ENCODE measurements at regions not wholly inside any gene's neighbourhood (a gene's known extent, or its start where the extent isn't known, plus 50 kb on each side); places are given as distances from the start of the nearest gene placed in this dataset.

GRCh38 chr13:73966331-73966730, 167.9 kb downstream of the KLF12 start:
- TF ChIP-seq CTCF (IDR thresholded peaks at IDR 0.05) = no peak
- H3K9me3 ChIP-seq = no peaks in the 10 kb centered on the region
- no peaks in the 10 kb centered on the region for H3K27me3 ChIP-seq
- no peak overlapping the region for H3K4me3 ChIP-seq
- H3K4me1 ChIP-seq = peaks cover 0 to 21% of the 10 kb centered on the region in 2 donors
- H3K36me3 ChIP-seq = no peaks in the 10 kb centered on the region
- no peak overlapping the region for H3K27ac ChIP-seq
- no peak for DNase-seq (ENCODE audit: low spot score)

GRCh38 chr13:73962284-73962683, 171.9 kb downstream of the KLF12 start:
- Histone ChIP-seq H3K4me1 (peaks cover 0 to 26% of the 10 kb centered on the region in 2 donors), H3K4me3 (no peak overlapping the region), H3K27me3 (no peaks in the 10 kb centered on the region), H3K9me3 (no peaks in the 10 kb centered on the region), H3K36me3 (no peaks in the 10 kb centered on the region), H3K27ac (no peak overlapping the region)
- DNase-seq (ENCODE audit: low spot score) = no peak
- TF ChIP-seq CTCF (IDR thresholded peaks at IDR 0.05) = no peak

- no peak for DNase-seq (ENCODE audit: low spot score)
- TF ChIP-seq CTCF (IDR thresholded peaks at IDR 0.05) = no peak
- Histone ChIP-seq H3K4me1 (peaks cover 0 to 21% of the 10 kb centered on the region in 2 donors), H3K9me3 (no peaks in the 10 kb centered on the region), H3K27me3 (no peaks in the 10 kb centered on the region), H3K4me3 (no peak overlapping the region), H3K36me3 (no peaks in the 10 kb centered on the region), H3K27ac (no peak overlapping the region)
Observed at GRCh38 chr13:73961181-73961580, 173.0 kb downstream of the KLF12 start.

GRCh38 chr13:73960474-73960873, 173.7 kb downstream of the KLF12 start:
- no peaks in the 10 kb centered on the region for H3K9me3 ChIP-seq
- H3K27ac ChIP-seq = no peak overlapping the region
- no peak overlapping the region for H3K4me3 ChIP-seq
- no peaks in the 10 kb centered on the region for H3K36me3 ChIP-seq
- H3K4me1 ChIP-seq = peaks cover 0 to 21% of the 10 kb centered on the region in 2 donors
- TF ChIP-seq CTCF (IDR thresholded peaks at IDR 0.05) = no peak
- no peak for DNase-seq (ENCODE audit: low spot score)
- H3K27me3 ChIP-seq = no peaks in the 10 kb centered on the region

GRCh38 chr13:73958657-73959397, 175.4 kb downstream of the KLF12 start:
- TF ChIP-seq CTCF (IDR thresholded peaks at IDR 0.05) = no peak
- Histone ChIP-seq H3K4me1 (peaks cover 0 to 23% of the 10 kb centered on the region in 2 donors), H3K27me3 (no peaks in the 10 kb centered on the region), H3K36me3 (no peaks in the 10 kb centered on the region), H3K4me3 (no peak overlapping the region), H3K27ac (no peak overlapping the region), H3K9me3 (no peaks in the 10 kb centered on the region)
- DNase-seq (ENCODE audit: low spot score) = no peak

GRCh38 chr13:73957889-73958288, 176.3 kb downstream of the KLF12 start:
- no peak overlapping the region for H3K27ac ChIP-seq
- no peak overlapping the region for H3K4me3 ChIP-seq
- peaks cover 0 to 23% of the 10 kb centered on the region in 2 donors for H3K4me1 ChIP-seq
- H3K9me3 ChIP-seq = no peaks in the 10 kb centered on the region
- no peak for DNase-seq (ENCODE audit: low spot score)
- H3K27me3 ChIP-seq = no peaks in the 10 kb centered on the region
- no peak for TF ChIP-seq CTCF (IDR thresholded peaks at IDR 0.05)
- no peaks in the 10 kb centered on the region for H3K36me3 ChIP-seq

Data from right atrium auricular region (tissue), 2 donors.